T-helper 2 cell treated with Interferon-gamma antibody and Interleukin-4, amounts not matched to agents 100 ng/mL and 5 ng/mL, for 36 hours (primary cell): ENCODE measurements at regions not wholly inside any gene's neighbourhood (a gene's known extent, or its start where the extent isn't known, plus 50 kb on each side); places are given as distances from the start of the nearest gene placed in this dataset.

Experiments
- intact Hi-C: fragments of 100-400 bp; cut with micrococcal nuclease; formaldehyde crosslinking; loops from one replicate; pipeline ENCODE4 v1.15.1; 2023

- intact Hi-C loops, result no loop called here
Measured at GRCh38 chr3:168331756-168332155, 236.0 kb upstream of the GOLIM4 start.

GRCh38 chr3:168330983-168331382 lies 235.3 kb upstream of the GOLIM4 start:
- intact Hi-C loops, result no loop called here

- intact Hi-C loops, result no loop called here
Measured at GRCh38 chr3:168327856-168328255, 232.1 kb upstream of the GOLIM4 start.

- intact Hi-C loops, result no loop called here
Measured at GRCh38 chr3:168325684-168326083, 230.0 kb upstream of the GOLIM4 start.

GRCh38 chr3:168322941-168323340 lies 227.2 kb upstream of the GOLIM4 start:
- intact Hi-C loops, result no loop called here

- intact Hi-C loops, result no loop called here
Measured at GRCh38 chr3:168314166-168314565, 218.4 kb upstream of the GOLIM4 start.

- intact Hi-C loops, result no loop called here
Measured at GRCh38 chr3:168312984-168313383, 217.3 kb upstream of the GOLIM4 start.

GRCh38 chr3:168307893-168308292 lies 212.2 kb upstream of the GOLIM4 start:
- intact Hi-C loops, result no loop called here

- intact Hi-C loops, result no loop called here
Measured at GRCh38 chr3:168295027-168295426, 199.3 kb upstream of the GOLIM4 start.

GRCh38 chr3:168292296-168292695 lies 196.6 kb upstream of the GOLIM4 start:
- intact Hi-C loops, result no loop called here

- intact Hi-C loops, result no loop called here
Measured at GRCh38 chr3:168289471-168290008, 193.8 kb upstream of the GOLIM4 start.

GRCh38 chr3:168288511-168289401 lies 193.0 kb upstream of the GOLIM4 start:
- intact Hi-C loops, result no loop called here

GRCh38 chr3:168285506-168285905 lies 189.8 kb upstream of the GOLIM4 start:
- intact Hi-C loops, result no loop called here

- intact Hi-C loops, result no loop called here
Measured at GRCh38 chr3:168284728-168285127, 189.0 kb upstream of the GOLIM4 start.

- intact Hi-C loops, result no loop called here
Measured at GRCh38 chr3:168275662-168276061, 179.9 kb upstream of the GOLIM4 start.

- intact Hi-C loops, result no loop called here
Measured at GRCh38 chr3:168273917-168274316, 178.2 kb upstream of the GOLIM4 start.

GRCh38 chr3:168273036-168273435 lies 177.3 kb upstream of the GOLIM4 start:
- intact Hi-C loops, result no loop called here

GRCh38 chr3:168272343-168272985 lies 176.7 kb upstream of the GOLIM4 start:
- intact Hi-C loops, result no loop called here

GRCh38 chr3:168271932-168272331 lies 176.2 kb upstream of the GOLIM4 start:
- intact Hi-C loops, result no loop called here

- intact Hi-C loops, result no loop called here
Measured at GRCh38 chr3:168269001-168269400, 173.3 kb upstream of the GOLIM4 start.

- intact Hi-C loops, result no loop called here
Measured at GRCh38 chr3:168267179-168267578, 171.5 kb upstream of the GOLIM4 start.

- intact Hi-C loops, result no loop called here
Measured at GRCh38 chr3:168266335-168266734, 170.6 kb upstream of the GOLIM4 start.
